PC-9 (cell line): ENCODE measurements at regions not wholly inside any gene's neighbourhood (a gene's known extent, or its start where the extent isn't known, plus 50 kb on each side); places are given as distances from the start of the nearest gene placed in this dataset.

Experiments used
- CTCF ChIP-seq: fragments of 200-600 bp; sonication (generic); conservative IDR thresholded peaks from 2 replicates; pipeline ENCODE4 v1.6.1; 2017; ENCODE audit warnings: mixed run types, antibody characterized with exemption, mild to moderate bottlenecking, moderate library complexity
- EZH2 ChIP-seq: fragments of 200-600 bp; sonication (generic); IDR thresholded peaks from 2 replicates; pipeline ENCODE4 v1.8.0; 2017; ENCODE audit warnings: antibody characterized with exemption, low read depth

GRCh38 chr2:106018141-106018540 lies 176.0 kb downstream of the UXS1 start:
- TF ChIP-seq EZH2 (no peak), CTCF (no peak)
